Kidney epithelial cell (primary cell): ENCODE measurements at regions not wholly inside any gene's neighbourhood (a gene's known extent, or its start where the extent isn't known, plus 50 kb on each side); places are given as distances from the start of the nearest gene placed in this dataset.

Experiments used
- DNase-seq: peaks from one replicate; pipeline ENCODE4 v3.0.0-alpha.2; 2010; ENCODE audit warnings: low read depth
- H3K27me3 ChIP-seq: 2 replicates; pipeline ENCODE4 v1.6.0; 2011; ENCODE audit warnings: low read length; ENCODE audit not compliant: control insufficient read depth, insufficient read depth
- H3K36me3 ChIP-seq: 2 replicates; pipeline ENCODE4 v1.5.1; 2011; ENCODE audit warnings: low read length; ENCODE audit not compliant: control insufficient read depth, insufficient read depth
- H3K4me3 ChIP-seq: 2 replicates; pipeline ENCODE4 v1.5.1; 2011; ENCODE audit warnings: low read depth, mild to moderate bottlenecking, control low read depth, low read length
- CTCF ChIP-seq: IDR thresholded peaks from 2 replicates; pipeline ENCODE4 v1.5.1; 2011; ENCODE audit warnings: mild to moderate bottlenecking, moderate library complexity, low read length, control low read depth, inconsistent platforms; ENCODE audit not compliant: insufficient read depth, poor library complexity, severe bottlenecking

GRCh38 chr1:243996223-243996622 lies 54.9 kb upstream of the ZBTB18 start:
- DNase-seq = no peak
- Histone ChIP-seq H3K27me3 (no peaks in the 10 kb centered on the region), H3K36me3 (no peaks in the 10 kb centered on the region), H3K4me3 (no peak overlapping the region)
- TF ChIP-seq CTCF = no peak

GRCh38 chr1:243991650-243992049 lies 59.4 kb upstream of the ZBTB18 start:
- H3K27me3 ChIP-seq = no peaks in the 10 kb centered on the region
- no peak for TF ChIP-seq CTCF
- no peak for DNase-seq
- no peak overlapping the region for H3K4me3 ChIP-seq
- no peaks in the 10 kb centered on the region for H3K36me3 ChIP-seq

GRCh38 chr1:243984788-243985187 lies 66.3 kb upstream of the ZBTB18 start:
- Histone ChIP-seq H3K36me3 (no peaks in the 10 kb centered on the region), H3K27me3 (no peaks in the 10 kb centered on the region), H3K4me3 (no peak overlapping the region)
- no peak for DNase-seq
- TF ChIP-seq CTCF = no peak

GRCh38 chr1:243982447-243983018 lies 68.5 kb upstream of the ZBTB18 start:
- DNase-seq = no peak
- TF ChIP-seq CTCF = peak; percentile 11
- H3K27me3 ChIP-seq = no peaks in the 10 kb centered on the region
- H3K36me3 ChIP-seq = no peaks in the 10 kb centered on the region
- no peak overlapping the region for H3K4me3 ChIP-seq

GRCh38 chr1:243980471-243980870 lies 70.6 kb upstream of the ZBTB18 start:
- no peak for DNase-seq
- Histone ChIP-seq H3K36me3 (no peaks in the 10 kb centered on the region), H3K27me3 (no peaks in the 10 kb centered on the region), H3K4me3 (no peak overlapping the region)
- no peak for TF ChIP-seq CTCF

- no peak for DNase-seq
- H3K27me3 ChIP-seq = no peaks in the 10 kb centered on the region
- H3K36me3 ChIP-seq = no peaks in the 10 kb centered on the region
- H3K4me3 ChIP-seq = no peak overlapping the region
- no peak for TF ChIP-seq CTCF
These were observed 71.0 kb upstream of the ZBTB18 start for GRCh38 chr1:243980071-243980470.
